Astrocyte of the cerebellum (primary cell): ENCODE measurements at regions not wholly inside any gene's neighbourhood (a gene's known extent, or its start where the extent isn't known, plus 50 kb on each side); places are given as distances from the start of the nearest gene placed in this dataset.
"Not testable (repeated sequence)": the region's sequence is repeated elsewhere in the genome, so short reads cannot be mapped to it uniquely, and the experiment has no call there.

Experiments
- DNase-seq: peaks from one replicate; pipeline ENCODE4 v3.0.0-alpha.2; 2011; ENCODE audit warnings: low read depth
- H3K4me3 ChIP-seq: 2 replicates; pipeline ENCODE4 v1.5.1; 2011; ENCODE audit warnings: mild to moderate bottlenecking, low read depth, low read length, moderate library complexity
- in situ Hi-C: cut with HindIII; loops from 2 replicates; pipeline ENCODE4 v1.10.0; 2017; ENCODE audit warnings: low sequenced_read_pairs
- TF ChIP-seq, protein P1 (sequence below): IDR thresholded peaks from 2 replicates; pipeline ENCODE4 v1.5.1; 2012; ENCODE audit warnings: low read length, low read depth, moderate library complexity, mild to moderate bottlenecking; ENCODE audit errors: missing control alignments

DNA sequence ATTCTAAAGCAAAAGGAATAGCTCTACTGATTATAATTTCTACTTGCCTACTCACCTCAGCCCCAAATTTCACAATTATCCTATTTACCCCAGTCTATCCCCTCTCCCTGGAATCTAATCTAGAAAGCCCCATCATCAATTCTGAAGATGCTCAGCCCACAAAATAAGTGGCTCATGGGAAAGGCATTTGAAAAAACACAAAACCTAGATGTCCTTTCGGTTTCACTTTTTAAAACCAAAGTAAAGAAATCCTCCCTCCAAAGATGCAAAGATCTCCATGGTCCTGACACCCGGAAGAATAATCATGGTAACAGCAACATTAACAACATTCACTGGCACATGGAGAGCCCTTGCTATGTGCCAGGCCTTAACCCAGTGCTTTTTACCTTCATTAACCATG lies 224.8 kb downstream of the FGFR2 start:
- no peak for DNase-seq
- in situ Hi-C loops = no loop called here
- TF ChIP-seq, protein P1, sequence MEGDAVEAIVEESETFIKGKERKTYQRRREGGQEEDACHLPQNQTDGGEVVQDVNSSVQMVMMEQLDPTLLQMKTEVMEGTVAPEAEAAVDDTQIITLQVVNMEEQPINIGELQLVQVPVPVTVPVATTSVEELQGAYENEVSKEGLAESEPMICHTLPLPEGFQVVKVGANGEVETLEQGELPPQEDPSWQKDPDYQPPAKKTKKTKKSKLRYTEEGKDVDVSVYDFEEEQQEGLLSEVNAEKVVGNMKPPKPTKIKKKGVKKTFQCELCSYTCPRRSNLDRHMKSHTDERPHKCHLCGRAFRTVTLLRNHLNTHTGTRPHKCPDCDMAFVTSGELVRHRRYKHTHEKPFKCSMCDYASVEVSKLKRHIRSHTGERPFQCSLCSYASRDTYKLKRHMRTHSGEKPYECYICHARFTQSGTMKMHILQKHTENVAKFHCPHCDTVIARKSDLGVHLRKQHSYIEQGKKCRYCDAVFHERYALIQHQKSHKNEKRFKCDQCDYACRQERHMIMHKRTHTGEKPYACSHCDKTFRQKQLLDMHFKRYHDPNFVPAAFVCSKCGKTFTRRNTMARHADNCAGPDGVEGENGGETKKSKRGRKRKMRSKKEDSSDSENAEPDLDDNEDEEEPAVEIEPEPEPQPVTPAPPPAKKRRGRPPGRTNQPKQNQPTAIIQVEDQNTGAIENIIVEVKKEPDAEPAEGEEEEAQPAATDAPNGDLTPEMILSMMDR = no peak
- H3K4me3 ChIP-seq = no peak overlapping the region

DNA sequence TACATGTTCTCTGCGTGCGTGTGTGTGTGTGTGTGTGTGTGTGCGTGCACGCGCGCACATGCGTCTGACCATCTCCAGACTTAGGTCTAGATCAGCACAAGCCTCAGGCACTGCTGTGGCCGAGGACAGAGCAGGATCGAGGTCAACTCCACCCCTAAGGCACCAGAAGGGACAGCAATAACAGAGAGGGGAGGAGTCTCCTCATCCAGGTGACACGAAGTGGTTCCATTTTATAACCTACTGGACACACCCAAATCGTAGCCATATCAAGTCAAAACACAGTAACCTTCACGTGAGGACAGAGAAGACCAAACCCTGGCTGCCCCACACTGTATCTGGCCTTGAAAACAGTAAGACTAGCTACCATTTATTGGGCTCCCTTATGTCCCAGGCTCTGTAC lies 224.1 kb downstream of the FGFR2 start:
- no peak for DNase-seq
- H3K4me3 ChIP-seq = no peak overlapping the region
- TF ChIP-seq, protein P1 = no peak
- in situ Hi-C loops = no loop called here

DNA sequence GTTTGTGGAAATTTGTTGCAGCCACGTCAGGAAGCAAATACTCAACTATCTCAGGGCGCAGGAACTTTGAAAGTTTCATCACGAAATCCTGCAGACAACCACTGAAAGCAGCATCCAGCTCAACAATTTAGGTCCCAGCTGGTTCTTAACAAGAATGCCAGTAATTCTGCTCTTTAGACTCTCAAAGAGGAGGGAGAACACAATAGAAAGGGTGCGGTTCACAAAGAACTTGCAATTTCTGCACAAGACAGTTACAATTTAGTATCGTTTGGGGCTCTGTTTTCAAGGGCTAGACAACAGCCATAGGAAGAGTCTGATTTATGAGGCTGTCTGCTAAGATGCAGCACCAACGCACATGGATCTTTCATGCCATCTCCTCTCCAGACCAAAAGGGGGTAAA lies 223.1 kb downstream of the FGFR2 start:
- in situ Hi-C loops = no loop called here
- no peak for DNase-seq
- H3K4me3 ChIP-seq = no peak overlapping the region
- TF ChIP-seq, protein P1 = no peak

DNA sequence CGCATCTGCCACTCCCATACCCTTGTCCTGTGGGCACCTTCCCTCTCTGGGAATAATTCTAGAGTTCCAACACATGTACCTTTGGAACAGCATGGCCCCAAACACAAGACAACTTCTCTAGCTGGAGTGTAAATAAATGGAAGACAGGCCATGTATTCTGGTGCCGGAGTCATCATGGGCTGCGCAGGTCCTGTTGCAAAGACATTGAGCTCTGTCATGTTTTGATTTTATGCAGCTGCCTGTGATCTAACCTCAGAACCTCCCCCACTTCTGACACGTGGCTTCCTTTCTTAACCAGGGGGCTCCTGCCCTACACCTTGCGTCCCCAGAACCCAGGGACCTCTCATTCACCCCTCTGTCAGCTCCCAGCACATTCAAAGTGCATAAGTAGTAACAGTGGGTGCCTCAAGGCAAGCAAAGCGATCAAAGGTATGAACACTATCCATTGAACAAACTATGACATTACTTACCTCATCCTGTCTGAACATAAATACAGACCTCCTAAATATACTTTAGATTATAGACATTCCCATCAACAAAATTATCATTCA lies 219.9 kb downstream of the FGFR2 start:
- in situ Hi-C loops = no loop called here
- TF ChIP-seq, protein P1 = no peak
- DNase-seq = no peak
- H3K4me3 ChIP-seq = no peak overlapping the region

DNA sequence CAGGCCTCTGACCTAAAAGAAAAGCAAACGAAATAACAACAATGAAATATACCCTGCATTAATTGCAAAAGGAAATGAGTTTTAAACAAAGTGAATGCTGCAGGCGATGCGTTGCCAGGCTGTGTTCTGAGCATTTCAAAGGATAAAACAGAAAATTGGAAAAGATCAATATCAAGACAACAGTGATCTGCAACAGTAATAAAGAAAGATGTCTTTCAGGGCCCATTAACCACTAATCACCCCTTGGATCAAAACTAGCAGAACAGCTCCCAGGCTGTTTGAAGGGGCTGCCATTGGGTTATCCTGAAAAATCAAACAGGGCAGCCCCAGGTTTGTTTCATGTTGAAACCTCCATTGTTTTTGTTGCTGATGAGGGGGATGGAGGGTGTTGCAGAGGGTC lies 219.2 kb downstream of the FGFR2 start:
- in situ Hi-C loops = no loop called here
- TF ChIP-seq, protein P1 = no peak
- no peak overlapping the region for H3K4me3 ChIP-seq
- DNase-seq = no peak

DNA sequence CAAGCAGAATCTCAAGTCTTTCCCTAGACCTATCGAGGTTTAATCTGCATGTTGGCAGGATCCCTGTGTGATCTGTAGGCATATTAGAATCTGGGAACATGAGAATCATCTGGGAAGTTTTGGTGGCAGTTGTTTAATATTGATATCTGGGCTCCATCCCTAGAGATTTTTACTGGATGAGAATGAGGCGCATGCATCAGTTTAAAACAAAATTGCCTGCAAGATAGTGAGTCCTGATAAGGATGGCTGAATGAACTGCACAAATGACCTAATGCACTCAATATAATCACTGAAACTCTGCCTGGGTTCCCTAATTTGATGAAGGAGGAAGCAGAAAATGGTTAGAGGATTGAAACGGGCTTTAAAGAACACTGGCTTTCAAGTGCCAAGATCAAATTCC lies 218.0 kb downstream of the FGFR2 start:
- TF ChIP-seq, protein P1 = no peak
- DNase-seq = no peak
- H3K4me3 ChIP-seq = no peak overlapping the region
- in situ Hi-C loops = no loop called here

DNA sequence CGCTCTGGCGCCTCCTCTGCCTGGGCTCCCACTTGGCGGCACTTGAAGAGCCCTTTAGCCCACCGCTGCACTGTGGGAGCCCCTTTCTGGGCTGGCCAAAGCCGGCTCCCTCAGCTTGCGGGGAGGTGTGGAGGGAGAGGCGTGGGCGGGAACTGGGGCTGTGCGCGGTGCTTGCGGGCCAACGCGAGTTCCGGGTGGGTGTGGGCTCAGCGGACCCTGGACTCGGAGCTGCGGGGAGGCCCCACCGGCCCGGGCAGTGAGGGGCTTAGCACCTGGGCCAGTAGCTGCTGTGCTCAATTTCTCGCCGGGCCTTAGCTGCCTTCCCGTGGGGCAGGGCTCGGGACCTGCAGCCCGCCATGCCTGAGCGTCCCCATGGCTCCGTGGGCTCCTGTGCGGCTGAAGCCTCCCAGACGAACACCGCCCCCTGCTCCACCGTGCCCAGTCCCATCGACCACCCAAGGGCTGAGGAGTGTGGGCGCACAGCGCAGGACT lies 216.2 kb downstream of the FGFR2 start:
- H3K4me3 ChIP-seq, in situ Hi-C loops, DNase-seq: not testable (repeated sequence)
